Sigmoid colon (tissue), 6 donors: ENCODE measurements at regions not wholly inside any gene's neighbourhood (a gene's known extent, or its start where the extent isn't known, plus 50 kb on each side); places are given as distances from the start of the nearest gene placed in this dataset.

ENCODE experiments used
- DNase-seq: peaks from one replicate; pipeline ENCODE4 v3.0.0-alpha.2; 2019
- H3K27ac ChIP-seq, 4 donors: fragments of 200-600 bp; sonication (generic); one replicate each; pipeline ENCODE4 v1.5.1; 2016 to 2019; ENCODE audit warnings: mild to moderate bottlenecking in 1 of 4
- H3K27me3 ChIP-seq, 3 donors: fragments of 200-600 bp; sonication (generic); one replicate each; pipeline ENCODE4 v1.5.1; 2019; ENCODE audit warnings: mild to moderate bottlenecking in 1 of 3
- H3K36me3 ChIP-seq, 4 donors: fragments of 200-600 bp; sonication (generic); one replicate each; pipeline ENCODE4 v1.5.1; 2016 to 2019
- H3K4me1 ChIP-seq, 4 donors: fragments of 200-600 bp; sonication (generic); one replicate each; pipeline ENCODE4 v1.5.1; 2017 to 2019
- H3K4me3 ChIP-seq, 4 donors: fragments of 200-600 bp; sonication (generic); one replicate each; pipeline ENCODE4 v1.5.1; 2017 to 2019; ENCODE audit warnings: mild to moderate bottlenecking in 2 of 4, moderate library complexity in 1 of 4
- H3K9me3 ChIP-seq, 4 donors: fragments of 200-600 bp in 3 of 4; sonication (generic) in 3 of 4; one replicate each; pipeline versions ENCODE4 v1.5.1 to v1.6.1; 2013 to 2019
- EP300 ChIP-seq, 4 donors: sonication (generic); formaldehyde crosslinking; IDR thresholded peaks; one replicate each; pipeline ENCODE4 v1.6.1; 2017; ENCODE audit warnings: antibody characterized with exemption in 4 of 4
- POLR2A ChIP-seq, 2 donors: fragments of 450-650 bp; IDR thresholded peaks; one replicate each; pipeline ENCODE4 v1.6.1; 2016; ENCODE audit warnings: antibody characterized with exemption in 2 of 2, mild to moderate bottlenecking in 2 of 2, moderate library complexity in 2 of 2
- POLR2AphosphoS5 ChIP-seq, 4 donors: sonication (generic); formaldehyde crosslinking; IDR thresholded peaks; one replicate each; pipeline ENCODE4 v1.6.1; 2017; ENCODE audit warnings: antibody characterized with exemption in 4 of 4
- WGBS, 2 donors: extraction: QIAGEN DNeasy Blood & Tissue Kit; methylation state at CpG; one replicate each; pipeline ENCODE4 v1.1.7; 2013; 5-methylcytosine and 5-hydroxymethylcytosine counted together
- intact Hi-C: fragments of 100-400 bp; cut with DNase I; formaldehyde crosslinking; loops from one replicate; pipeline ENCODE4 v1.15.1; 2023
- TF ChIP-seq, protein P1 (sequence below), 4 experiments: fragments of 450-650 bp in 3 of 4; fragments of 200-600 bp in 1 of 4; IDR thresholded peaks; one replicate each; pipeline ENCODE4 v1.5.1; 2016 to 2019; ENCODE audit warnings: antibody characterized with exemption in 4 of 4, mild to moderate bottlenecking in 3 of 4, moderate library complexity in 2 of 4
- donor health status: healthy with polysubstance abuse.
- donor health status: healthy.

DNA sequence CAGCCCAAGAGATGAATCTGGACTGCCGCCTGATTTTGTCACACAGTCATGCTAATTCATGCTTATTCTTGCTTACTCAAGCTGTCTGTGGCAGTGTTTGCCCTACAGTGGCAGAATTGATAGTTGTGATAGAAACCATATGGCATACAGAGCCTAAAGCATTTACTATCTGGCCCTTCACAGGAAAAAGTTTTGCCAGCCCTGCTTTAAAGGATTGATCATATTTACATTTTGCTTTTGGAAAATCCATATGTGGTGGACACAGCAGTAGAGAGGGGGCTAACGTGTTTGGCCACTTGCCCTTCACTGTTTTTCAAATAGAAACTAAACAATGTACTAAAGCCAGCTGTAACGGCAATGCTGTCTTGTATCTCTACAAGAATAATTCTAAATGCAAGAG lies 974.0 kb upstream of the GHITM start:
- H3K4me3 ChIP-seq: no peak overlapping the region
- no peaks in the 10 kb centered on the region for H3K9me3 ChIP-seq
- intact Hi-C loops: no loop called here
- H3K36me3 ChIP-seq: no peaks in the 10 kb centered on the region
- H3K4me1 ChIP-seq: peaks cover 0 to 8% (median 0%) of the 10 kb centered on the region in 4 donors
- DNase-seq: no peak
- no peaks in the 10 kb centered on the region for H3K27me3 ChIP-seq
- 49 to 50% methylated on average over 3 of the region's 3 CpGs for WGBS, 2 donors
- TF ChIP-seq POLR2AphosphoS5 (IDR thresholded peaks at IDR 0.05): no peak
- TF ChIP-seq, protein P1, sequence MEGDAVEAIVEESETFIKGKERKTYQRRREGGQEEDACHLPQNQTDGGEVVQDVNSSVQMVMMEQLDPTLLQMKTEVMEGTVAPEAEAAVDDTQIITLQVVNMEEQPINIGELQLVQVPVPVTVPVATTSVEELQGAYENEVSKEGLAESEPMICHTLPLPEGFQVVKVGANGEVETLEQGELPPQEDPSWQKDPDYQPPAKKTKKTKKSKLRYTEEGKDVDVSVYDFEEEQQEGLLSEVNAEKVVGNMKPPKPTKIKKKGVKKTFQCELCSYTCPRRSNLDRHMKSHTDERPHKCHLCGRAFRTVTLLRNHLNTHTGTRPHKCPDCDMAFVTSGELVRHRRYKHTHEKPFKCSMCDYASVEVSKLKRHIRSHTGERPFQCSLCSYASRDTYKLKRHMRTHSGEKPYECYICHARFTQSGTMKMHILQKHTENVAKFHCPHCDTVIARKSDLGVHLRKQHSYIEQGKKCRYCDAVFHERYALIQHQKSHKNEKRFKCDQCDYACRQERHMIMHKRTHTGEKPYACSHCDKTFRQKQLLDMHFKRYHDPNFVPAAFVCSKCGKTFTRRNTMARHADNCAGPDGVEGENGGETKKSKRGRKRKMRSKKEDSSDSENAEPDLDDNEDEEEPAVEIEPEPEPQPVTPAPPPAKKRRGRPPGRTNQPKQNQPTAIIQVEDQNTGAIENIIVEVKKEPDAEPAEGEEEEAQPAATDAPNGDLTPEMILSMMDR (IDR thresholded peaks at IDR 0.05): no peak
- TF ChIP-seq EP300 (IDR thresholded peaks at IDR 0.05): no peak
- no peak for TF ChIP-seq POLR2A (IDR thresholded peaks at IDR 0.05)
- H3K27ac ChIP-seq: no peak overlapping the region

DNA sequence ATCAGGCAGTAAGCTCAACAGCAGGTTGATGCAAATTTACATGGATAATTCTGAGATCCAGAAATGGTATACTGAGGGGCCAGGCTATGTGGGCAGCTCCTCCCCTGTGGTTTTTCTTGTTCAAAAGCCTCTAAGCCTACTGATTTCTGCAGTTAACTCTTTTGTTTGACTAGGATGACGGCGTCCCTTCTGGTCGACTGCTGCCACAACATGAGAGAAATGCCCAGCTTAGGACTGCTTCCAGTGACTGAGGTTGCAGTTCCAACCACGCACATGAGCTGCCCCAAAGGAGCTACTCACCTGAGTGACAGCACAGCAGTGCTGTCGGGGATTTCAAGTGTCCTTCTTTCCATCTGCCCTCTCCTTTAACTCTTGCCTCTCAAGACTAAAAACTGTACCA lies 973.0 kb upstream of the GHITM start:
- TF ChIP-seq POLR2A (IDR thresholded peaks at IDR 0.05): no peak
- TF ChIP-seq, protein P1 (IDR thresholded peaks at IDR 0.05): no peak
- TF ChIP-seq EP300 (IDR thresholded peaks at IDR 0.05): no peak
- TF ChIP-seq POLR2AphosphoS5 (IDR thresholded peaks at IDR 0.05): no peak
- Histone ChIP-seq H3K4me3 (no peak overlapping the region), H3K36me3 (no peaks in the 10 kb centered on the region), H3K9me3 (no peaks in the 10 kb centered on the region), H3K4me1 (peaks cover 0 to 8% (median 0%) of the 10 kb centered on the region in 4 donors), H3K27ac (no peak overlapping the region), H3K27me3 (no peaks in the 10 kb centered on the region)
- no peak for DNase-seq
- intact Hi-C loops: no loop called here
- 31 to 34% methylated on average over 5 of the region's 5 CpGs for WGBS, 2 donors

DNA sequence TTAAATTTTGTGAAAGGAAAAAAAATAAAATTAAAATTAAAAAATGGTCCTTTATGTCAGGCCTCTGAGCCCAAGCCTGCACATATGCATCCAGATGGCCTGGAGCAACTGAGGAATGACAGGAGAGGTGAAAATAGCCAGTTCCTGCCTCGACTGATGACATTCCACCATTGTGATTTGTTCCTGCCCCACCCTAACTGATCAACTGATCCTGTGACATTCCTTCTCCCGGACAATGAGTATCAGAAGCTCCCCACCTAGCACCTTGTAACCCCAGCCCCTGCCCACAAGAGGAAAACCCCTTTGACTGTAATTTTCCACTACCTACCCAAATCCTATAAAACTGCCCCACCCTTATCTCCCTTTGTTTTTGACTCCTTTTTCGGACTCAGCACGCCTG lies 972.2 kb upstream of the GHITM start:
- Histone ChIP-seq H3K27me3 (no peaks in the 10 kb centered on the region), H3K27ac (no peak overlapping the region), H3K9me3 (no peaks in the 10 kb centered on the region), H3K4me1 (peaks cover 0 to 8% (median 0%) of the 10 kb centered on the region in 4 donors), H3K36me3 (no peaks in the 10 kb centered on the region), H3K4me3 (no peak overlapping the region)
- TF ChIP-seq, protein P1 (IDR thresholded peaks at IDR 0.05): no peak
- TF ChIP-seq POLR2A (IDR thresholded peaks at IDR 0.05) (no peak), POLR2AphosphoS5 (IDR thresholded peaks at IDR 0.05) (no peak), EP300 (IDR thresholded peaks at IDR 0.05) (no peak)
- WGBS, 2 donors: 32 to 65% methylated on average over 4 of the region's 4 CpGs
- DNase-seq: no peak
- intact Hi-C loops: no loop called here

DNA sequence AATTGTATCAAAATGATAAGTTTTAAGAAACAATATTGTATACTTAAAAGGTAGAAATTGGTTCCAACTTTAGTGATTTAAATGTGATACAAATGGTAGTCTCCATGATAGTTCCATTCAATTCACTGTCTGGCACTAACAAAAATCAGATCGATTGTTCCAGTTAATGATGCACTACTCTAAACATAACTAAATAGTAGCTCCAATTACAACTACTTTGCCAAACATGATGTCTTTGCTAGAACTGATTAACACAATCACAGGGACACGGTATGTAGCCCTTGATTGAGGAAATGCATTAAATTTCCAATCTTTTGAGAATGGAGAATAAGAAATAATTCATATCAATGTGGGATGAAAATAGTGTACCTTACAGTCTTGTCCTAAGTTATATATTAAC lies 962.4 kb upstream of the GHITM start:
- H3K4me3 ChIP-seq: no peak overlapping the region
- H3K27ac ChIP-seq: no peak overlapping the region
- WGBS, 2 donors: 80 to 81% methylated on average over 2 of the region's 2 CpGs
- no peaks in the 10 kb centered on the region for H3K36me3 ChIP-seq
- H3K27me3 ChIP-seq: no peaks in the 10 kb centered on the region
- no peaks in the 10 kb centered on the region for H3K9me3 ChIP-seq
- H3K4me1 ChIP-seq: no peaks in the 10 kb centered on the region
- TF ChIP-seq POLR2A (IDR thresholded peaks at IDR 0.05) (no peak), EP300 (IDR thresholded peaks at IDR 0.05) (no peak), POLR2AphosphoS5 (IDR thresholded peaks at IDR 0.05) (no peak)
- TF ChIP-seq, protein P1 (IDR thresholded peaks at IDR 0.05): no peak
- intact Hi-C loops: no loop called here
- no peak for DNase-seq

DNA sequence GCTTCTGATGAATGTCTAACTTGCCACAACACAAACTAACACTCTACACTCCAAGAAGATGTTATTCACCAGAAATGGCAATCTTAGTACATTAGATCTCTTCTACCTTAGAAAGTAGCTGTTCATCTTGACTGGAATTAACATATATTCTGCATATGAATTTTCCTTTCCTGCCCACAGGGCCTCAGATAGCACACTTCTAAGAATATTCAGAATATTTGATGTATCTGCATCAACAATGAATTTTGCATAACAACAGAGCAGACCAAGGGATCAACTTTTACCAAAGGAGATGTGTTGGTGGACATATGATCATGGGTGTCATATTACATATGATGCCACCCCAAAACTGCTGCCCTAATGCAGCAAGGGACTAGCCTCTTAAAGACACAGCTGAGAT lies 960.8 kb upstream of the GHITM start:
- H3K4me3 ChIP-seq: no peak overlapping the region
- TF ChIP-seq EP300 (IDR thresholded peaks at IDR 0.05) (no peak), POLR2A (IDR thresholded peaks at IDR 0.05) (no peak), POLR2AphosphoS5 (IDR thresholded peaks at IDR 0.05) (no peak)
- TF ChIP-seq, protein P1 (IDR thresholded peaks at IDR 0.05): no peak
- no peaks in the 10 kb centered on the region for H3K27me3 ChIP-seq
- H3K4me1 ChIP-seq: no peaks in the 10 kb centered on the region
- intact Hi-C loops: no loop called here
- no peaks in the 10 kb centered on the region for H3K9me3 ChIP-seq
- H3K27ac ChIP-seq: no peak overlapping the region
- no peaks in the 10 kb centered on the region for H3K36me3 ChIP-seq
- DNase-seq: no peak
